HEK293T (cell line): ENCODE measurements at regions not wholly inside any gene's neighbourhood (a gene's known extent, or its start where the extent isn't known, plus 50 kb on each side); places are given as distances from the start of the nearest gene placed in this dataset.

Experiments used
- ARNT ChIP-seq: fragments of 450-650 bp; IDR thresholded peaks from 2 replicates; pipeline ENCODE4 v1.6.1; 2017; ENCODE audit warnings: mild to moderate bottlenecking
- SP1 ChIP-seq: fragments of 450-650 bp; IDR thresholded peaks from 2 replicates; pipeline ENCODE4 v1.6.1; 2017

GRCh38 chr7:414681-415560 is 104.7 kb downstream of the PDGFA start:
- no peak for TF ChIP-seq SP1
- no peak for TF ChIP-seq ARNT
